MCF 10A (cell line): ENCODE measurements at regions not wholly inside any gene's neighbourhood (a gene's known extent, or its start where the extent isn't known, plus 50 kb on each side); places are given as distances from the start of the nearest gene placed in this dataset.

Source experiments
- BruUV-seq: library from RNA; stranded (reverse); fragments of 400-500 nt; replicated peaks from 2 replicates; lab custom pipeline; 2021; lab: Mats Ljungman, UMichigan
- CTCF ChIA-PET: fragments of 300-600 bp; sonication (Branson Sonifier 250); formaldehyde crosslinking; extraction: SDS; loops from one replicate; lab custom pipeline; 2021; ENCODE audit warnings: antibody characterized with exemption, inconsistent platforms; lab: Yijun Ruan, JAX
- POLR2A ChIA-PET: fragments of 300-600, 350-650 bp; sonication (Branson Sonifier 250); formaldehyde crosslinking; extraction: SDS; loops from one replicate; lab custom pipeline; 2020; ENCODE audit warnings: antibody characterized with exemption, inconsistent platforms; lab: Yijun Ruan, JAX
- DNase-seq: peaks from one replicate; pipeline ENCODE4 v3.0.0-alpha.2; 2018; ENCODE audit not compliant: unreplicated experiment
- H3K27ac Mint-ChIP-seq: one replicate; pipeline ENCODE4 v1.8.0; 2022; ENCODE audit warnings: mild to moderate bottlenecking, low read depth, mixed read lengths; ENCODE audit not compliant: unreplicated experiment
- H3K27me3 Mint-ChIP-seq: one replicate; pipeline ENCODE4 v1.8.0; 2022; ENCODE audit warnings: mixed read lengths; ENCODE audit not compliant: insufficient read depth, unreplicated experiment
- H3K36me3 Mint-ChIP-seq: one replicate; pipeline ENCODE4 v1.8.0; 2022; ENCODE audit warnings: mild to moderate bottlenecking, moderate library complexity, mixed read lengths; ENCODE audit not compliant: insufficient read depth, unreplicated experiment
- H3K4me1 Mint-ChIP-seq: one replicate; pipeline ENCODE4 v1.8.0; 2022; ENCODE audit warnings: mixed read lengths; ENCODE audit not compliant: insufficient read depth, unreplicated experiment
- H3K4me3 Mint-ChIP-seq: one replicate; pipeline ENCODE4 v1.8.0; 2022; ENCODE audit warnings: mild to moderate bottlenecking, moderate library complexity, mixed read lengths; ENCODE audit not compliant: unreplicated experiment
- H3K9me3 Mint-ChIP-seq: one replicate; pipeline ENCODE4 v1.8.0; 2022; ENCODE audit warnings: mixed read lengths; ENCODE audit not compliant: unreplicated experiment
- CTCF ChIP-seq: fragments of 200-600 bp; IDR thresholded peaks from one replicate; pipeline ENCODE4 v1.8.0; 2022; ENCODE audit warnings: antibody characterized with exemption, mild to moderate bottlenecking; ENCODE audit not compliant: unreplicated experiment
- intact Hi-C: fragments of 100-400 bp; cut with micrococcal nuclease; formaldehyde crosslinking; loops from 2 replicates; pipeline ENCODE4 v1.14.1; 2022

- H3K9me3 Mint-ChIP-seq = no peaks in the 10 kb centered on the region
- intact Hi-C loops = no loop called here
- H3K4me1 Mint-ChIP-seq = no peaks in the 10 kb centered on the region
- POLR2A ChIA-PET = no interaction called here
- no peak overlapping the region for H3K27ac Mint-ChIP-seq
- BruUV-seq = no TSS peak
- CTCF ChIA-PET = interaction anchor here (0.6 kb wide), 1 partner anchor 207 kb away, joined by 3 read pairs; no protein-coding TSS in a partner anchor
- TF ChIP-seq CTCF = no peak
- DNase-seq = no peak
- no peaks in the 10 kb centered on the region for H3K36me3 Mint-ChIP-seq
- H3K27me3 Mint-ChIP-seq = peaks cover 32% of the 10 kb centered on the region
- no peak overlapping the region for H3K4me3 Mint-ChIP-seq
Observed at GRCh38 chr18:25962919-25963318, 127.5 kb downstream of the SS18 start.

- peaks cover 3% of the 10 kb centered on the region for H3K4me1 Mint-ChIP-seq
- no peaks in the 10 kb centered on the region for H3K36me3 Mint-ChIP-seq
- ChIA-PET POLR2A (no interaction called here), CTCF (interaction anchor here (0.6 kb wide), 1 partner anchor 207 kb away, joined by 3 read pairs; no protein-coding TSS in a partner anchor)
- DNase-seq = no peak
- H3K9me3 Mint-ChIP-seq = peaks cover 4% of the 10 kb centered on the region
- no peak for TF ChIP-seq CTCF
- BruUV-seq = no TSS peak
- peaks cover 32% of the 10 kb centered on the region for H3K27me3 Mint-ChIP-seq
- intact Hi-C loops = no loop called here
- no peak overlapping the region for H3K27ac Mint-ChIP-seq
- H3K4me3 Mint-ChIP-seq = no peak overlapping the region
Observed at GRCh38 chr18:25962176-25962575, 128.2 kb downstream of the SS18 start.

GRCh38 chr18:25957017-25957416, 133.4 kb downstream of the SS18 start:
- DNase-seq = no peak
- no peak overlapping the region for H3K4me3 Mint-ChIP-seq
- ChIA-PET POLR2A (no interaction called here), CTCF (interaction anchor here (0.6 kb wide), 1 partner anchor 38 kb away, joined by 3 read pairs; no protein-coding TSS in a partner anchor)
- peaks cover 6% of the 10 kb centered on the region for H3K4me1 Mint-ChIP-seq
- BruUV-seq = no TSS peak
- H3K27ac Mint-ChIP-seq = no peak overlapping the region
- H3K9me3 Mint-ChIP-seq = peaks cover 7% of the 10 kb centered on the region
- no peaks in the 10 kb centered on the region for H3K36me3 Mint-ChIP-seq
- intact Hi-C loops = no loop called here
- no peak for TF ChIP-seq CTCF
- H3K27me3 Mint-ChIP-seq = no peaks in the 10 kb centered on the region

- no peak for TF ChIP-seq CTCF
- BruUV-seq = no TSS peak
- peaks cover 6% of the 10 kb centered on the region for H3K4me1 Mint-ChIP-seq
- peaks cover 7% of the 10 kb centered on the region for H3K9me3 Mint-ChIP-seq
- no peak overlapping the region for H3K4me3 Mint-ChIP-seq
- intact Hi-C loops = no loop called here
- H3K36me3 Mint-ChIP-seq = no peaks in the 10 kb centered on the region
- no peaks in the 10 kb centered on the region for H3K27me3 Mint-ChIP-seq
- ChIA-PET CTCF (no interaction called here), POLR2A (no interaction called here)
- no peak overlapping the region for H3K27ac Mint-ChIP-seq
- no peak for DNase-seq
Observed at GRCh38 chr18:25953111-25953510, 137.3 kb downstream of the SS18 start.
